ENCODE measurements at regions not wholly inside any gene's neighbourhood (a gene's known extent, or its start where the extent isn't known, plus 50 kb on each side); places are given as distances from the start of the nearest gene placed in this dataset.

DNA sequence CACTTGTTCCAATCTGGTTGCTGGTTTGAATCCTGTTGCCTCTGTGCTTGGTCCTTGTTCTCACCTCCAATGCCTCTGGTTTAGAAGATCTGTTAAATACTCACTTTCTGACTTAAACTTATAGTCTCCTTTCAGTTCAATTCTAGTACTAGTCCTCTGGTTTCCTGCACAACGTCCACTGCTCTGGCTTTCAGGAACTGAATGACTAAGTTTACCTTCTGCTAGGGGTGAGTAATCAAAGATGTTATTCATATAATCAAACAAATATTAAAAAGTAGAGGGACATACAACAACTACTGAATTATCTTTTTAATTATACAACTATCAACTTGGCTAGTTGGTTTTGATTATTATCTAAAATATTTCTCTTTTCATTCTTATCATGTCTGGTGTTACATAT lies 496.4 kb upstream of the TOM1L1 start:
- TF ChIP-seq, protein P1, sequence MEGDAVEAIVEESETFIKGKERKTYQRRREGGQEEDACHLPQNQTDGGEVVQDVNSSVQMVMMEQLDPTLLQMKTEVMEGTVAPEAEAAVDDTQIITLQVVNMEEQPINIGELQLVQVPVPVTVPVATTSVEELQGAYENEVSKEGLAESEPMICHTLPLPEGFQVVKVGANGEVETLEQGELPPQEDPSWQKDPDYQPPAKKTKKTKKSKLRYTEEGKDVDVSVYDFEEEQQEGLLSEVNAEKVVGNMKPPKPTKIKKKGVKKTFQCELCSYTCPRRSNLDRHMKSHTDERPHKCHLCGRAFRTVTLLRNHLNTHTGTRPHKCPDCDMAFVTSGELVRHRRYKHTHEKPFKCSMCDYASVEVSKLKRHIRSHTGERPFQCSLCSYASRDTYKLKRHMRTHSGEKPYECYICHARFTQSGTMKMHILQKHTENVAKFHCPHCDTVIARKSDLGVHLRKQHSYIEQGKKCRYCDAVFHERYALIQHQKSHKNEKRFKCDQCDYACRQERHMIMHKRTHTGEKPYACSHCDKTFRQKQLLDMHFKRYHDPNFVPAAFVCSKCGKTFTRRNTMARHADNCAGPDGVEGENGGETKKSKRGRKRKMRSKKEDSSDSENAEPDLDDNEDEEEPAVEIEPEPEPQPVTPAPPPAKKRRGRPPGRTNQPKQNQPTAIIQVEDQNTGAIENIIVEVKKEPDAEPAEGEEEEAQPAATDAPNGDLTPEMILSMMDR (optimal IDR thresholded peaks at IDR 0.05 in 1 of 3, IDR thresholded peaks at IDR 0.05 in 1 of 3, conservative IDR thresholded peaks at IDR 0.05 in 1 of 3; ENCODE audit: extremely low read depth in 1 of 3, insufficient read depth in 2 of 3, low read length in 3 of 3), result no peak
- TF ChIP-seq EZH2 (IDR thresholded peaks at IDR 0.05; ENCODE audit: low read length), result no peak
